Naive thymus-derived CD4-positive, alpha-beta T cell (primary cell): ENCODE measurements at regions not wholly inside any gene's neighbourhood (a gene's known extent, or its start where the extent isn't known, plus 50 kb on each side); places are given as distances from the start of the nearest gene placed in this dataset.

ENCODE experiments used
- ATAC-seq: fragments of 150-1000 bp; cut with Tn5 transposase; 2 replicates; pipeline ENCODE4 v1.10.0; 2021; ENCODE audit warnings: mild to moderate bottlenecking, moderate library complexity
- CTCF ChIA-PET: fragments of 350-600 bp; sonication (Branson Sonifier 250); formaldehyde crosslinking; loops from one replicate; lab custom pipeline; 2021; ENCODE audit warnings: antibody characterized with exemption; lab: Charles Lee
- POLR2A ChIA-PET: fragments of 350-600 bp; sonication (Branson Sonifier 250); formaldehyde crosslinking; loops from one replicate; lab custom pipeline; 2021; ENCODE audit warnings: antibody characterized with exemption, inconsistent platforms; lab: Charles Lee
- DNase-seq, 9 donors: peaks; one replicate each; pipeline versions ENCODE4 v3.0.0 to v3.0.0-alpha.2; 2020 to 2022; ENCODE audit warnings: mixed read lengths in 1 of 9
- H3K27ac ChIP-seq: one replicate; pipeline ENCODE4 v1.7.0; 2013; ENCODE audit warnings: mild to moderate bottlenecking, low read depth, low read length, moderate library complexity
- H3K27me3 ChIP-seq, 2 donors: one replicate each; pipeline ENCODE4 v1.7.0; 2013; ENCODE audit warnings: low read length in 2 of 2, mild to moderate bottlenecking in 2 of 2, moderate library complexity in 2 of 2; ENCODE audit not compliant: control insufficient read depth in 2 of 2, insufficient read depth in 2 of 2
- H3K36me3 ChIP-seq, 3 experiments: 1 replicate in 2 of 3; 2 replicates in 1 of 3; pipeline ENCODE4 v1.7.0; 2013; ENCODE audit warnings: low read length in 3 of 3, mild to moderate bottlenecking in 3 of 3, moderate library complexity in 1 of 3; ENCODE audit not compliant: insufficient read depth in 3 of 3, control insufficient read depth in 2 of 3
- H3K4me1 ChIP-seq, 2 donors: one replicate each; pipeline ENCODE4 v1.7.0; 2013; ENCODE audit warnings: low read length in 2 of 2, mild to moderate bottlenecking in 2 of 2, moderate library complexity in 1 of 2; ENCODE audit not compliant: control insufficient read depth in 2 of 2, insufficient read depth in 2 of 2
- H3K4me3 ChIP-seq: 2 replicates; pipeline ENCODE4 v1.7.0; 2013; ENCODE audit warnings: mild to moderate bottlenecking, low read length
- H3K9me3 ChIP-seq, 3 experiments: 1 replicate in 2 of 3; 2 replicates in 1 of 3; pipeline ENCODE4 v1.7.0; 2013; ENCODE audit warnings: low read length in 3 of 3; ENCODE audit not compliant: control insufficient read depth in 2 of 3
- H3K27ac Mint-ChIP-seq, 9 donors: one replicate each; pipeline ENCODE4 v1.8.0; 2020 to 2022; ENCODE audit warnings: mixed read lengths in 9 of 9, mild to moderate bottlenecking in 8 of 9, moderate library complexity in 5 of 9, inconsistent platforms in 2 of 9
- H3K27me3 Mint-ChIP-seq, 5 donors: one replicate each; pipeline ENCODE4 v1.8.0; 2021 to 2022; ENCODE audit warnings: mixed read lengths in 5 of 5, mild to moderate bottlenecking in 1 of 5
- H3K36me3 Mint-ChIP-seq, 5 donors: one replicate each; pipeline ENCODE4 v1.8.0; 2020 to 2022; ENCODE audit warnings: mixed read lengths in 5 of 5, mild to moderate bottlenecking in 3 of 5, inconsistent platforms in 1 of 5
- H3K4me1 Mint-ChIP-seq, 7 donors: one replicate each; pipeline ENCODE4 v1.8.0; 2020 to 2022; ENCODE audit warnings: mixed read lengths in 7 of 7, mild to moderate bottlenecking in 3 of 7, inconsistent platforms in 1 of 7
- H3K4me3 Mint-ChIP-seq, 10 donors: one replicate each; pipeline ENCODE4 v1.8.0; 2020 to 2022; ENCODE audit warnings: mild to moderate bottlenecking in 10 of 10, mixed read lengths in 10 of 10, moderate library complexity in 6 of 10, inconsistent platforms in 2 of 10
- H3K9me3 Mint-ChIP-seq, 11 donors: one replicate each; pipeline ENCODE4 v1.8.0; 2020 to 2022; ENCODE audit warnings: mixed read lengths in 11 of 11, mild to moderate bottlenecking in 4 of 11, inconsistent platforms in 1 of 11, moderate library complexity in 1 of 11
- intact Hi-C, 2 donors: fragments of 100-400 bp; cut with micrococcal nuclease; formaldehyde crosslinking; loops; one replicate each; pipeline ENCODE4 v1.15.1; 2023

DNA sequence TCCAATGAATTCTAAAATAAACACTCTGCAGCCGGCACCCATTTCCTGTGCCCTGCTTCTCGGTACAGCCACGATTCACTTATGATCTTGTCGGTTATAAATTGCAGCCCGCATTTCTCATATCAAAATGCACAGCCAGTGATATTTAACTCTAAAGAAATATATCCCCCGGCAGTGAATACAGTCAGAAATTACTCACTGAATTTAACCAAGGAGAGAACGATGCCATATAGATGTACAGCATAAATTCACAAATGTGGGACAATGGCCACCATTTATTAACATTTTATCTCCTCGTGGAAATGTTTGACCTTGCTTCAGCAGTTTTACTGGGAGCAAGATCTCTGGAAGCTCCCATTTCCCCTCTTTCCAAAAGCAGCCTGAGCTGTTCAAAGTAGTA lies 1517.8 kb downstream of the BRD1 start:
- ChIA-PET CTCF (no interaction called here), POLR2A (no interaction called here)
- H3K4me3 Mint-ChIP-seq = no peak overlapping the region
- H3K27me3 Mint-ChIP-seq = peaks cover 0 to 11% (median 3%) of the 10 kb centered on the region in 5 donors
- intact Hi-C loops = no loop called here
- Histone ChIP-seq H3K27ac (no peak overlapping the region), H3K4me1 (no peaks in the 10 kb centered on the region), H3K9me3 (peaks cover 0 to 4% (median 0%) of the 10 kb centered on the region in 3 experiments), H3K4me3 (no peak overlapping the region), H3K36me3 (no peaks in the 10 kb centered on the region), H3K27me3 (no peaks in the 10 kb centered on the region)
- H3K36me3 Mint-ChIP-seq = peaks cover 0 to 4% (median 0%) of the 10 kb centered on the region in 5 donors
- DNase-seq = no peak
- H3K9me3 Mint-ChIP-seq = peaks cover 0 to 45% (median 12%) of the 10 kb centered on the region in 11 donors
- H3K4me1 Mint-ChIP-seq = no peaks in the 10 kb centered on the region
- no peak for ATAC-seq
- no peak overlapping the region for H3K27ac Mint-ChIP-seq

DNA sequence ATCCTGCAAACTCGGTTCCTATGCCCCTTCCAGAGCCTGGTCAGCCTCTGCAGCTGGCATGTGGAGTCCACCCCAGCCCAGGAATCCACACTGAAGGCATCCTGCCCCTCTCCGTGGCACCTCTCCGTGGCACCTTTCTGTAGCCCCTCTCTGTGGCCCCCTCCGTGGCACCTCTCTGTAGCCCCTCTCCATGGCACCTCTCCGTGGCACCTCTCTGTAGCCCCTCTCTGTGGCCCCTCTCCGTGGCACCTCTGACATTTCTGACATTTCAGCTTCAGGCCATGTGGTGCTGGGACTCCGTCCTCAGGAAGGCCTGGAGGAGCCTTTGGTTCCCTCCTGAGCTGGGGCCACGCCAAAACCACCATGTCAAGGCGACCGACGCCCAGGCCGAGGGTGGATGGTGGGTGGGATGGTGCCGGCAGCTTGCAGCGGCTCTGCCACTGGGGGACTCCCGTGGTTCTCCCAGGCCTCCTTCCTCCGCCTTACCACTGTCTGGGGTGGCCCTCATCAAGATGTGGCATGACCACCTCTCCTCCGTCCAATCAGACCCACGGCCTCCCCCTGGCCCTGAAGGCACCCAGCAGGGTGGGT lies 1518.5 kb downstream of the BRD1 start:
- CTCF ChIA-PET = interaction anchor here (0.7 kb wide), 1 partner anchor 9 kb away, joined by 3 read pairs; no protein-coding TSS in a partner anchor

DNA sequence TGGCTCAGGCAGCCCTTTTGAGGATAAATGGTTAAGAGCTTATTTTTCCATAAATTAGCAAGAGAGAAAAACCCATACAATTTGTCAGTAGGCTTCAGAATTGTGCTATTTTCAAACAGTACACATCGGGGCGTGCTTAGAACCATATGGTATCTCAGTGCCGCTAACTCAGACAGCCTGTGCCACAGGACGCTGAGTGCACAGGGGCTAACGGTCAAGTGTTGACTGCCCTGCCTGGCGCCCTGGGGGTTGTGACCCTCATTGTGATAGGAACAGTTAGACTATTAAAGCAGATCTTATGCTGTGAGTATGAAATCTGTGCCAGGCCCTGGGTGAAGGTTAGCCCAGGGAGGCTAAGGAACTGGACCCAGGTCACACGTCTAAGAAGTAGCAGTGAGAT lies 1519.7 kb downstream of the BRD1 start:
- Histone ChIP-seq H3K36me3 (no peaks in the 10 kb centered on the region), H3K9me3 (peaks cover 0 to 4% (median 0%) of the 10 kb centered on the region in 3 experiments), H3K4me3 (no peak overlapping the region), H3K27ac (no peak overlapping the region), H3K27me3 (no peaks in the 10 kb centered on the region), H3K4me1 (no peaks in the 10 kb centered on the region)
- ChIA-PET CTCF (no interaction called here), POLR2A (no interaction called here)
- ATAC-seq = no peak
- Mint-ChIP-seq H3K4me3 (no peak overlapping the region), H3K4me1 (no peaks in the 10 kb centered on the region), H3K27ac (no peak overlapping the region), H3K36me3 (no peaks in the 10 kb centered on the region), H3K9me3 (peaks cover 0 to 32% (median 10%) of the 10 kb centered on the region in 11 donors), H3K27me3 (peaks cover 0 to 5% (median 3%) of the 10 kb centered on the region in 5 donors)
- DNase-seq = no peak
- intact Hi-C loops = no loop called here

More for the DNA sequence above, 1518.5 kb downstream of the BRD1 start:
- Histone ChIP-seq H3K4me1 (no peaks in the 10 kb centered on the region), H3K9me3 (peaks cover 0 to 4% (median 0%) of the 10 kb centered on the region in 3 experiments), H3K27ac (no peak overlapping the region), H3K27me3 (no peaks in the 10 kb centered on the region), H3K36me3 (no peaks in the 10 kb centered on the region), H3K4me3 (no peak overlapping the region)
- H3K36me3 Mint-ChIP-seq = peaks cover 0 to 4% (median 0%) of the 10 kb centered on the region in 5 donors
- no peak overlapping the region for H3K4me3 Mint-ChIP-seq
- peaks cover 0 to 5% (median 3%) of the 10 kb centered on the region in 5 donors for H3K27me3 Mint-ChIP-seq
- intact Hi-C loops = no loop called here
- DNase-seq (no peak), ATAC-seq (no peak)
- no peak overlapping the region for H3K27ac Mint-ChIP-seq
- POLR2A ChIA-PET = no interaction called here
- peaks cover 0 to 45% (median 11%) of the 10 kb centered on the region in 11 donors for H3K9me3 Mint-ChIP-seq
- no peaks in the 10 kb centered on the region for H3K4me1 Mint-ChIP-seq

DNA sequence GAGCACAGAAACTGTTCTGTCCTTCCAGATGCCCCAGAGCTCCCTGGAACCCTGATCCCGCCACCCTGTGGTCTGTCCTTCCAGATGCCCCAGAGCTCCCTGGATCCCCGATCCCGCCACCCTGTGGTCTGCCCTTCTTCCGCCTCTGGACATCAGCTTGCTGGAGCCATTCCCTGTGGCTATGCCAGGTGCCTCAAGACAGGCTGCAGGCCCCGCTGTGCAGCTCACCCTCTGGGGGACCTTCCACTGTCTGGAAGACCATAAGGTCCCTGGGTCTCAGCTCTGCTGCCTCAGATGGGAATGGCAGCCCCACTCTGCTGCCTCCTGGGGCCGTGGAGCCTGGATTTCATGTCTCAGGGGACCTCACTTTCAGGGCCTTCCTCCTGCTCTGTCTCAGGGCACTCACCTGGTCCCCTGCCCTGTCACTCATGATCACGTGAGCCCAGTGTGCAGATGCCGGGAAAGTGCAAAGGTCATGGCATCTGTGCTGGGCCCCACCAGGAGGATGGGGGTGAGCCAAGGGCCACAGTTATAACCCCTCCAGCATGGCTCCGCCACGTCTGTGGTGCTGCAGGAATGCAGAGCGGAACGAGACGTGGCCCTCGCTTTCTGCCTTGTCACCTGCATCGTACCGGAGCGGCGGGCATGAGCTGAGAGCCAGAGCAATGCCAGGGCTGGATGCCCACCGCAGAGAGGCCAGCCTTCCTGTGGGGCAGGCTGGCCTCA lies 1520.7 kb downstream of the BRD1 start:
- ATAC-seq (no peak), DNase-seq (no peak)
- no peaks in the 10 kb centered on the region for H3K27me3 ChIP-seq
- no peak overlapping the region for H3K4me3 ChIP-seq
- Mint-ChIP-seq H3K9me3 (peaks cover 0 to 23% (median 5%) of the 10 kb centered on the region in 11 donors), H3K4me1 (no peaks in the 10 kb centered on the region), H3K4me3 (no peak overlapping the region), H3K27ac (no peak overlapping the region), H3K36me3 (no peaks in the 10 kb centered on the region), H3K27me3 (peaks cover 0 to 5% (median 3%) of the 10 kb centered on the region in 5 donors)
- H3K9me3 ChIP-seq = peaks cover 0 to 4% (median 0%) of the 10 kb centered on the region in 3 experiments
- H3K36me3 ChIP-seq = no peaks in the 10 kb centered on the region
- H3K27ac ChIP-seq = no peak overlapping the region
- CTCF ChIA-PET = no interaction called here
- H3K4me1 ChIP-seq = no peaks in the 10 kb centered on the region
- intact Hi-C loops = no loop called here
- POLR2A ChIA-PET = no interaction called here

DNA sequence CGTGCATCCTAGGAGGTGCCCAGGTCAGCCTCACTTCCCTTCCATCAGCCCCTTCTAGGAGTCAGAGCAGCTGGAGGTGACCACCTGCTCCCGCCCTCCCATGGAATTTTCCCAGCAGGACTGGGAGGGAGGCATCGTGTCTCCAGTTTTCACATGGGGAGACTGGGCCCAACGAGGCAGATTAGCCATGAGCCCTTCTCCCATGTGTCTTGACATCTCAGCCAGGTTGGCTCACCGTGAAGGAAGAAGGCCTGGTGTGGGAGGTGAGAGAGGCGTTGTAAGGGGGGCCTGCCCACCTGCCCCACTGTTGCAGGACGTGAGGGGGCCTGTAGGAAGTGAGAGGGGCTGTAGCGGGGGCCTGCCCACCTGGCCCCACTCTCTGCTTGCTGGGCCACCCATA lies 1521.4 kb downstream of the BRD1 start:
- ChIA-PET CTCF (no interaction called here), POLR2A (no interaction called here)
- Histone ChIP-seq H3K4me1 (no peaks in the 10 kb centered on the region), H3K36me3 (no peaks in the 10 kb centered on the region), H3K9me3 (peaks cover 0 to 4% (median 0%) of the 10 kb centered on the region in 3 experiments), H3K27ac (no peak overlapping the region), H3K27me3 (no peaks in the 10 kb centered on the region), H3K4me3 (no peak overlapping the region)
- H3K27ac Mint-ChIP-seq = no peak overlapping the region
- DNase-seq (no peak), ATAC-seq (no peak)
- H3K9me3 Mint-ChIP-seq = peaks cover 0 to 16% (median 2%) of the 10 kb centered on the region in 11 donors
- peaks cover 0 to 5% (median 3%) of the 10 kb centered on the region in 5 donors for H3K27me3 Mint-ChIP-seq
- intact Hi-C loops = no loop called here
- H3K4me1 Mint-ChIP-seq = no peaks in the 10 kb centered on the region
- H3K36me3 Mint-ChIP-seq = no peaks in the 10 kb centered on the region
- no peak overlapping the region for H3K4me3 Mint-ChIP-seq

DNA sequence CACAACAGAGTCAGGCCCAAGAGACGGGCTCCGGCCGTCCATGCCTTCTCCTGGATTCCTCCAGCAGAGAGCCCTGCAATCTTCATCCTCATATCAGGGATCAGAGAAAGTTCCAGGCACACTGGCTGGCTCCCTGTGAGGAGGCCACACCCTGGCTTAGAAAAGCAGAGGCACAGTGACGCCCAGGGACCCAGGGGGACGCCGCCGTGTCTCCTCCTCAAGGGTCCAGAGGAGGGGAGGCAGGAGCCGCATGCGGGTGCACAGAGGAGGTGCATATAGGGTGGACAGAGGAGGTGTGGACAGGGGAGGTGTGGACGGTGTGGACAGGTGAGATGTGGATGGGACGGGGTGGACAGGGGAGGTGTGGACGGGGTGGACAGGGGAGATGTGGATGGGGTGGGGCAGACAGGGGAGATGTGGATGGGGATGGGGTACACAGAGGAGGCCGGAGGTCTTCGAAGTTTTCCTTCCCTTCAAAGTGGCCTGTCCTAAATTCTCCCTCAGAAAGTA lies 1521.9 kb downstream of the BRD1 start:
- no peak for DNase-seq
- H3K36me3 Mint-ChIP-seq = no peaks in the 10 kb centered on the region

More for the DNA sequence above, 1521.9 kb downstream of the BRD1 start:
- H3K4me1 Mint-ChIP-seq = no peaks in the 10 kb centered on the region
- Histone ChIP-seq H3K27ac (no peak overlapping the region), H3K9me3 (peaks cover 0 to 3% (median 0%) of the 10 kb centered on the region in 3 experiments), H3K27me3 (no peaks in the 10 kb centered on the region), H3K4me3 (no peak overlapping the region), H3K36me3 (no peaks in the 10 kb centered on the region), H3K4me1 (no peaks in the 10 kb centered on the region)
- peaks cover 0 to 5% (median 3%) of the 10 kb centered on the region in 5 donors for H3K27me3 Mint-ChIP-seq
- H3K9me3 Mint-ChIP-seq = peaks cover 0 to 11% (median 0%) of the 10 kb centered on the region in 11 donors
- intact Hi-C loops = no loop called here
- H3K4me3 Mint-ChIP-seq = no peak overlapping the region
- peak; percentile 27 for ATAC-seq
- ChIA-PET POLR2A (no interaction called here), CTCF (no interaction called here)
- H3K27ac Mint-ChIP-seq = no peak overlapping the region
